Keratinocyte (primary cell): ENCODE measurements at regions not wholly inside any gene's neighbourhood (a gene's known extent, or its start where the extent isn't known, plus 50 kb on each side); places are given as distances from the start of the nearest gene placed in this dataset.

Experiments
- EZH2 ChIP-seq: IDR thresholded peaks from one replicate; pipeline ENCODE4 v1.6.1; 2012; ENCODE audit warnings: inconsistent platforms, mild to moderate bottlenecking, low read length, moderate library complexity
- TF ChIP-seq, protein P1 (sequence below), 3 experiments: IDR thresholded peaks in 1 of 3; conservative IDR thresholded peaks in 1 of 3; optimal IDR thresholded peaks in 1 of 3; 2 replicates in 2 of 3; 3 replicates in 1 of 3; pipeline versions ENCODE3 to v1.5.1; 2011; ENCODE audit warnings: low read length in 3 of 3, mild to moderate bottlenecking in 3 of 3, moderate library complexity in 2 of 3, control low read depth in 1 of 3, inconsistent platforms in 1 of 3; ENCODE audit not compliant: insufficient read depth in 2 of 3; ENCODE audit errors: extremely low read depth in 1 of 3

DNA sequence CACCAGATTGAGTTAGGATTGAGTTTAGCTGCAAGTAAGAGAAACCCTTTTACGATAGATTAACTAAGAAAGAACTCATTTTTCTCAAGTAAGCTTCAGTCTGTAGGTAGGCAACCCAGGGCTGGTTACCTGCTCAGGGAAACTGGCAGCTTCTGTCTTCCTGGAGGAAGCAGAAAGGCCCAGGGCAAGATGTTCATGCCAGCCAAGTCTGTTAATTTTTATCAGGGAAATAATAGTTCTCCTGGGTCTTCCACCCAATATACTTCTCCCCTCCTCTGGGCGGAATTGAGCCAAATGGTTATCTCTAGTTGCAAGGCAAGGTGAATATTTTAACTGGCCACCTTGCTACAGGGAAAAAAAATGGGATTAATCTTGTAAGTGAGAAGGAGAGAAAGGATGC lies 98.2 kb downstream of the UTRN start:
- no peak for TF ChIP-seq EZH2
- TF ChIP-seq, protein P1, sequence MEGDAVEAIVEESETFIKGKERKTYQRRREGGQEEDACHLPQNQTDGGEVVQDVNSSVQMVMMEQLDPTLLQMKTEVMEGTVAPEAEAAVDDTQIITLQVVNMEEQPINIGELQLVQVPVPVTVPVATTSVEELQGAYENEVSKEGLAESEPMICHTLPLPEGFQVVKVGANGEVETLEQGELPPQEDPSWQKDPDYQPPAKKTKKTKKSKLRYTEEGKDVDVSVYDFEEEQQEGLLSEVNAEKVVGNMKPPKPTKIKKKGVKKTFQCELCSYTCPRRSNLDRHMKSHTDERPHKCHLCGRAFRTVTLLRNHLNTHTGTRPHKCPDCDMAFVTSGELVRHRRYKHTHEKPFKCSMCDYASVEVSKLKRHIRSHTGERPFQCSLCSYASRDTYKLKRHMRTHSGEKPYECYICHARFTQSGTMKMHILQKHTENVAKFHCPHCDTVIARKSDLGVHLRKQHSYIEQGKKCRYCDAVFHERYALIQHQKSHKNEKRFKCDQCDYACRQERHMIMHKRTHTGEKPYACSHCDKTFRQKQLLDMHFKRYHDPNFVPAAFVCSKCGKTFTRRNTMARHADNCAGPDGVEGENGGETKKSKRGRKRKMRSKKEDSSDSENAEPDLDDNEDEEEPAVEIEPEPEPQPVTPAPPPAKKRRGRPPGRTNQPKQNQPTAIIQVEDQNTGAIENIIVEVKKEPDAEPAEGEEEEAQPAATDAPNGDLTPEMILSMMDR (optimal IDR thresholded peaks at IDR 0.05 in 1 of 3, IDR thresholded peaks at IDR 0.05 in 1 of 3, conservative IDR thresholded peaks at IDR 0.05 in 1 of 3; ENCODE audit: extremely low read depth in 1 of 3, insufficient read depth in 2 of 3, low read length in 3 of 3) = no peak
